ENCODE measurements at regions not wholly inside any gene's neighbourhood (a gene's known extent, or its start where the extent isn't known, plus 50 kb on each side); places are given as distances from the start of the nearest gene placed in this dataset.

GRCh38 chr20:19807946-19808330, 49.9 kb downstream of the RIN2 start:
- DNase-seq = no peak
- Mint-ChIP-seq H3K27ac (no peak overlapping the region), H3K27me3 (peaks cover 2% of the 10 kb centered on the region), H3K4me3 (no peak overlapping the region), H3K4me1 (no peaks in the 10 kb centered on the region), H3K9me3 (no peaks in the 10 kb centered on the region), H3K36me3 (ENCODE audit: low read depth) (no peaks in the 10 kb centered on the region)
- CTCF ChIA-PET = interaction anchor here (0.7 to 1.6 kb wide), 2 partner anchors 25 to 27 kb away, joined by 3 to 5 read pairs; no protein-coding TSS in a partner anchor
- POLR2A ChIA-PET = no interaction called here

- H3K4me1 Mint-ChIP-seq = no peaks in the 10 kb centered on the region
- ChIA-PET CTCF (interaction anchor here (0.7 to 1.6 kb wide), 2 partner anchors 26 to 28 kb away, joined by 3 to 5 read pairs; no protein-coding TSS in a partner anchor), POLR2A (no interaction called here)
- no peak for DNase-seq
- no peaks in the 10 kb centered on the region for H3K9me3 Mint-ChIP-seq
- peaks cover 2% of the 10 kb centered on the region for H3K27me3 Mint-ChIP-seq
- no peaks in the 10 kb centered on the region for H3K36me3 Mint-ChIP-seq (ENCODE audit: low read depth)
- no peak overlapping the region for H3K27ac Mint-ChIP-seq
- H3K4me3 Mint-ChIP-seq = no peak overlapping the region
These were observed 50.4 kb downstream of the RIN2 start for GRCh38 chr20:19808498-19808897.

DNA sequence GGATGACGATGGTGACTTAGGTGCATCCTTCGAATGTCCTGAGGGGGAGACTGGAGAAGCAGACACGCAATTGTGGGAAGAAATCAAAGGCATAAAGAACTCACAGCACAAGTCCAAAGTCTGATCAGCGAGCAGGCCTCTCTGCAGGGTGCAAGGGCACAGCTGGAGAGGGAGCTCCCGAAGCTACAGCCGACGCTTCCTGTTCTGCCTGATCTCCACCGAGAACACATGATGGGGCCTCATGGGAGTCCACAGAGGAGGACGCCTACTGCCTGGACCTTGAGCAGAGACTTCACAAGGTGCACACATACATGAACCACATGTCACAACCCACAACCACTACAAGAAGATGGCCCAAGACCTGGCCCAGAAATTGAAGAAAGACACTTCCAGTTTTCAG, 51.4 kb downstream of the RIN2 start:
- Mint-ChIP-seq H3K36me3 (ENCODE audit: low read depth) (no peaks in the 10 kb centered on the region), H3K27me3 (peaks cover 4% of the 10 kb centered on the region), H3K4me1 (no peaks in the 10 kb centered on the region), H3K9me3 (no peaks in the 10 kb centered on the region), H3K4me3 (no peak overlapping the region), H3K27ac (no peak overlapping the region)
- CTCF ChIA-PET = no interaction called here
- POLR2A ChIA-PET = no interaction called here
- DNase-seq = no peak

DNA sequence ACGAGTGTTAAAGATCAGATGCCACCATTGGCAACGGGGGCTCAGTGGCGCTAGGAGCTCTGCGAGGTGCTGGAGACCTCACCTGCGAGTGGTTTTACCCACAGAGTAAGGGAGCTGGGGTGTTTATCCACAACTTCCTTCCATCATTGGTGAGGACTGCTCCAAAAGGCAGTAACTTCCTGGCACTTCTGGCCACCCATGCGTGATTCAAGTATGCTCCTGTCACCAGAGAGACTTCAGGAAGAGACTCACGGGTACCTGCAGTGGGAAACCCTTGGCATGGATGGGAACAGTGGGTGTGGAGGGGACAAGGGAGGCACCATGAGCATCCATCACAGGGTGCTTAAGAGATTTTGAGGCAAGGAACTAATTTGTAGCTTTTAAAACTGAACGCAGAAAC, 53.2 kb downstream of the RIN2 start:
- Mint-ChIP-seq H3K36me3 (ENCODE audit: low read depth) (no peaks in the 10 kb centered on the region), H3K9me3 (no peaks in the 10 kb centered on the region), H3K4me3 (no peak overlapping the region), H3K4me1 (no peaks in the 10 kb centered on the region), H3K27ac (no peak overlapping the region), H3K27me3 (peaks cover 9% of the 10 kb centered on the region)
- CTCF ChIA-PET = no interaction called here
- DNase-seq = no peak
- POLR2A ChIA-PET = no interaction called here

DNA sequence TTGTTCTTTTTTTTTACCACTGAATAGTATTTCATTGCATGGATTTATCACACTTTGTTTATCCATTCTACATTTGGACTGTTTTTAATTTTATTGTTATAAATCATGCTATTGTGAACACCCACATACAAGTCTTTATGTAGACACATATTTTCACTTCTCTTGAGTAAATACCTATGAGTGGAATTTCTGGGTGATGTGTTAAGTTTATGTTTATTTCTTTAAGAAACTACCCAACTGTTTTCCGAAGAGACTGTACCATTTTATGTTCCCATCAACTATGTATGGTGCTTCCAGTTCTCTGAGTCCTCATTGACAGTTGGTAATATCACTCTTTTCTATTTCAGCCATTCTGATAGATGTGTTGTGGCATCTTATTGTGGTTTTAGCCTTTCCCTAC, 54.0 kb downstream of the RIN2 start:
- Mint-ChIP-seq H3K4me1 (no peaks in the 10 kb centered on the region), H3K27ac (no peak overlapping the region), H3K4me3 (no peak overlapping the region), H3K9me3 (no peaks in the 10 kb centered on the region), H3K27me3 (peaks cover 9% of the 10 kb centered on the region), H3K36me3 (ENCODE audit: low read depth) (no peaks in the 10 kb centered on the region)
- no peak for DNase-seq
- ChIA-PET POLR2A (no interaction called here), CTCF (interaction anchor here (0.6 to 1.0 kb wide), 2 partner anchors 50 to 882 kb away, joined by 3 to 4 read pairs; no protein-coding TSS in a partner anchor)

- POLR2A ChIA-PET = no interaction called here
- H3K4me1 Mint-ChIP-seq = no peaks in the 10 kb centered on the region
- H3K4me3 Mint-ChIP-seq = no peak overlapping the region
- H3K27ac Mint-ChIP-seq = no peak overlapping the region
- no peak for DNase-seq
- H3K36me3 Mint-ChIP-seq (ENCODE audit: low read depth) = no peaks in the 10 kb centered on the region
- CTCF ChIA-PET = interaction anchor here (1.0 kb wide), 1 partner anchor 51 kb away, joined by 4 read pairs; no protein-coding TSS in a partner anchor
- H3K9me3 Mint-ChIP-seq = no peaks in the 10 kb centered on the region
- peaks cover 9% of the 10 kb centered on the region for H3K27me3 Mint-ChIP-seq
These were observed 54.6 kb downstream of the RIN2 start for GRCh38 chr20:19812696-19813095.

GRCh38 chr20:19813846-19814640, 56.0 kb downstream of the RIN2 start:
- peaks cover 9% of the 10 kb centered on the region for H3K27me3 Mint-ChIP-seq
- peaks cover 4% of the 10 kb centered on the region for H3K9me3 Mint-ChIP-seq
- ChIA-PET CTCF (no interaction called here), POLR2A (no interaction called here)
- no peak overlapping the region for H3K4me3 Mint-ChIP-seq
- no peaks in the 10 kb centered on the region for H3K4me1 Mint-ChIP-seq
- H3K27ac Mint-ChIP-seq = no peak overlapping the region
- DNase-seq = no peak
- H3K36me3 Mint-ChIP-seq (ENCODE audit: low read depth) = no peaks in the 10 kb centered on the region

DNA sequence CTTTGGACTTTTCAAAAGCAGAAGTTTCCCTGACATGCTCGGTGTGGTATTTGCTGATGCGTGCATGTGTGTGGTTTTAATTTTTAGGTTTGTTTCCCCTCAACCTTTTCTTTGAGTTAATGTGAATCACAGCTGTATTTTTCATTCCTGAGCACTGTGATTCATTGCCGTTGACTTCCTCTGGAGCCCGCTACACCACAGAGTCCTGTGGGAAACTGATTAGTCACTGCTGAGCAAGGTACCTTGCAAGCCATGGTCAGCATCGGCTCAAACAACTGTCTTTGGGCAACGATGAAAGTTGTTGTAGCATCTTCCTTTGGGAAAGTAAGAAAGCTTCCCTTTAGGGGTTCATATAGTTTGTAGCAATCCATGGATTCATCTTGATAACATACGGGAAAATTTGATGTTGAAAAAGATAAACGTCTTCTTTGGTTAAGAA, 57.5 kb downstream of the RIN2 start:
- no peaks in the 10 kb centered on the region for H3K4me1 Mint-ChIP-seq
- no peak for DNase-seq
- H3K9me3 Mint-ChIP-seq = peaks cover 4% of the 10 kb centered on the region
- H3K27ac Mint-ChIP-seq = no peak overlapping the region
- no peak overlapping the region for H3K4me3 Mint-ChIP-seq
- CTCF ChIA-PET = no interaction called here
- POLR2A ChIA-PET = no interaction called here
- H3K36me3 Mint-ChIP-seq (ENCODE audit: low read depth) = no peaks in the 10 kb centered on the region
- peaks cover 9% of the 10 kb centered on the region for H3K27me3 Mint-ChIP-seq

DNA sequence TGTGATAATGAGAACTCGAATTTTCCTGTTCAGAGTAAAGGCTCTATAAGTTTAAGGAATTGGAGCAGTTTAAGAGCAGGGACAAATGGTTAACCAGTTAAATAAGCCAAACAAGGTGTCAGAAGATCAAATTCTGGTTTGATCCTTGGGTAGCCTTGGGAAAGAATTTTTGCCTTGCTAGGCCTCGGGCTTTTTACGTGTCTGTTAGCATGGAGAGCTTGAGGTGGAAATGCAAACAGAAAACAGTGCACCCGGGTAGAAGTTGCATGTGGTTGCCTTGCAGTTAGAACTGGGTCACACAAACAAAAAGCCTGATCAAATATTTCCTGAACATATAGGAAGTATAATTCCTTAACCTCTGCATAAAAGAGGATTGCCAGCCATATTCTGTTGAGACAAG, 58.3 kb downstream of the RIN2 start:
- ChIA-PET POLR2A (no interaction called here), CTCF (no interaction called here)
- Mint-ChIP-seq H3K27ac (no peak overlapping the region), H3K9me3 (peaks cover 4% of the 10 kb centered on the region), H3K36me3 (ENCODE audit: low read depth) (no peaks in the 10 kb centered on the region), H3K4me1 (no peaks in the 10 kb centered on the region), H3K27me3 (peaks cover 9% of the 10 kb centered on the region), H3K4me3 (no peak overlapping the region)
- DNase-seq = no peak

- CTCF ChIA-PET = no interaction called here
- no peak for DNase-seq
- H3K4me3 Mint-ChIP-seq = no peak overlapping the region
- peaks cover 9% of the 10 kb centered on the region for H3K27me3 Mint-ChIP-seq
- peaks cover 4% of the 10 kb centered on the region for H3K9me3 Mint-ChIP-seq
- no peaks in the 10 kb centered on the region for H3K36me3 Mint-ChIP-seq (ENCODE audit: low read depth)
- POLR2A ChIA-PET = no interaction called here
- H3K4me1 Mint-ChIP-seq = no peaks in the 10 kb centered on the region
- no peak overlapping the region for H3K27ac Mint-ChIP-seq
These were observed 59.0 kb downstream of the RIN2 start for GRCh38 chr20:19817017-19817416.

- no peaks in the 10 kb centered on the region for H3K36me3 Mint-ChIP-seq (ENCODE audit: low read depth)
These were observed 61.1 kb downstream of the RIN2 start for GRCh38 chr20:19819149-19819548.

DNA sequence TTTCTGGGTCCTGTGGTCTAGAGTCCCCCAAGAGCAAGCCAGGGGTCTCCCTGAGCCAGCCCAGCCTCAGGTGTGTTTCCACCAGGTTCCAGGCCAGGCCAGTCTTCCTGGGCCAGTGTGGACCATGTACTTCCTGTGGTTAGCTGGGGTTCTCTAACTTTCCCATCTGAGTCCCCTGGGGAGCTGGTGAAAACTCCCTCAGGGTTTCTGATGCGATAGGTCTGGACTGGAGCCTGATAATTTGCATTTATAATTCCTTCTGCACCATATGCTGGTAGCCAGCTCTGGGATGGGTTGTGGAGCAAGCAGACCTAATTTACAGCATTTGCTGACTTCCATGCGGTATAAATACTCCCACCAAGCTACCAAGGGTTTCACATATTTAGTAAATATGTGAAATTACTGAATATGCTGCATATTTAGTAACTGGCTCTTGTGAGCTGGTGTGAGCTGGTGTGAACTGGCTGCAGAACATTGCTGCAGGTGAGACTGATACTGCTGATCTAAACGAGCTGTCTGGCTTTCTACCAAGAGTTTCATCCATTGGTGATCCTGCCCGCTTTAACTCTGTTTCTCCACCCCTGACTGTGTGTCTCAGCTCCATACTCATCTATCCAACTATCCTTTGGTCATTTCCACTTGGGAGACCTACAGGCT, 62.6 kb downstream of the RIN2 start:
- peaks cover 2% of the 10 kb centered on the region for H3K27me3 Mint-ChIP-seq
- no peak overlapping the region for H3K4me3 Mint-ChIP-seq
- POLR2A ChIA-PET = no interaction called here
- H3K27ac Mint-ChIP-seq = no peak overlapping the region
- no peaks in the 10 kb centered on the region for H3K36me3 Mint-ChIP-seq (ENCODE audit: low read depth)
- H3K9me3 Mint-ChIP-seq = peaks cover 4% of the 10 kb centered on the region
- DNase-seq = no peak
- H3K4me1 Mint-ChIP-seq = no peaks in the 10 kb centered on the region
- CTCF ChIA-PET = no interaction called here

More at GRCh38 chr20:19819149-19819548, 61.1 kb downstream of the RIN2 start:
- CTCF ChIA-PET = no interaction called here
- no peak overlapping the region for H3K27ac Mint-ChIP-seq
- H3K4me1 Mint-ChIP-seq = no peaks in the 10 kb centered on the region
- peaks cover 4% of the 10 kb centered on the region for H3K9me3 Mint-ChIP-seq
- H3K4me3 Mint-ChIP-seq = no peak overlapping the region
- no peak for DNase-seq
- POLR2A ChIA-PET = no interaction called here
- peaks cover 7% of the 10 kb centered on the region for H3K27me3 Mint-ChIP-seq

GRCh38 chr20:19821606-19822005, 63.5 kb downstream of the RIN2 start:
- CTCF ChIA-PET = interaction anchor here (1.1 kb wide), 1 partner anchor 96 kb away, joined by 3 read pairs; no protein-coding TSS in a partner anchor
- no peak for DNase-seq
- Mint-ChIP-seq H3K9me3 (peaks cover 4% of the 10 kb centered on the region), H3K4me3 (no peak overlapping the region), H3K4me1 (no peaks in the 10 kb centered on the region), H3K27ac (no peak overlapping the region), H3K36me3 (ENCODE audit: low read depth) (no peaks in the 10 kb centered on the region), H3K27me3 (no peaks in the 10 kb centered on the region)
- POLR2A ChIA-PET = no interaction called here
